Right ventricle myocardium superior (tissue), 1 donor: ENCODE measurements at regions not wholly inside any gene's neighbourhood (a gene's known extent, or its start where the extent isn't known, plus 50 kb on each side); places are given as distances from the start of the nearest gene placed in this dataset.

Experiments used
- ATAC-seq: fragments of 200-7000 bp; cut with Tn5 transposase; one replicate; pipeline ENCODE4 v1.9.1; 2020; ENCODE audit warnings: mild to moderate bottlenecking; ENCODE audit not compliant: poor library complexity
- DNase-seq: peaks from one replicate; pipeline ENCODE4 v3.0.0-alpha.2; 2020
- intact Hi-C: fragments of 100-400 bp; cut with DNase I; formaldehyde crosslinking; loops from one replicate; pipeline ENCODE4 v1.11.2; 2022
- donor health status: DM: no; HTN: yes; CAD: no; lungs with severe emphysema.

DNA sequence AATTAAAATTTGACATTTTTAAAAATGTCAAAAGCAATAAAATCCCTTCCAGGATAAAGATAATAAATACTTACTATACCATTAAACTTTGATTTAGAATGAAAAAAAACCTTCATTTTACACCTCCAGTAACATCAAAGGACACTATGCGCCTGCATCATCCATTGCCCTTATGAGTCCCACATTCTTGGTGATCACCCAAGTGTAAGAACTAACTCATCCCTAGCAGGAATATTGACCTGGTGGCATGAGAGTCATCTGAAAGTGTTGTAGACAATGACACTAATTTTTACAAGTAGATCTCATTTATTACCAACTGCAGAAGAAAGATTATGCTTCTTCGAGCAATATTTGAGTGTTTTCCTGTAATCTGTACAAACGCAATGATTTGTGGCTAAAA is 1128.9 kb downstream of the EFNB2 start:
- DNase-seq (no peak), ATAC-seq (no peak)
- intact Hi-C loops, result no loop called here

DNA sequence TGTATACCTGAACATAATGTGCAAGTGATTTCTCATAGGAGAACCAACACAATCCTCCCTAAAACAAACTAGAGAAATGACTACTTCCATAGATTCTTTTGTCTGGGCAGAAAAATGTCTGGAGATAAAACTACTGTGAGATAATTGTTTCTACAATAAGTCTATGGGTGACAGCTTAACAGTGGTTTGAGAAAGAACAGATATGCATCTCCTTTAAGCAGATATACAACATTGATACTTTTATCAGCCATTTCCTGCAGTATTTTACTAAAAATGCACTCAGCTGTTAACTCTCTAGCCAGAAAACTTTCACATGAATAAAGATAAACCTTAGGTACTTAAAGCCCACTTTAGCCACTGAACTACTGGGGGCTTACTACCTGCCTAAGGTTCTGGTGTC is 1132.4 kb downstream of the EFNB2 start:
- ATAC-seq (no peak), DNase-seq (no peak)
- intact Hi-C loops, result no loop called here

DNA sequence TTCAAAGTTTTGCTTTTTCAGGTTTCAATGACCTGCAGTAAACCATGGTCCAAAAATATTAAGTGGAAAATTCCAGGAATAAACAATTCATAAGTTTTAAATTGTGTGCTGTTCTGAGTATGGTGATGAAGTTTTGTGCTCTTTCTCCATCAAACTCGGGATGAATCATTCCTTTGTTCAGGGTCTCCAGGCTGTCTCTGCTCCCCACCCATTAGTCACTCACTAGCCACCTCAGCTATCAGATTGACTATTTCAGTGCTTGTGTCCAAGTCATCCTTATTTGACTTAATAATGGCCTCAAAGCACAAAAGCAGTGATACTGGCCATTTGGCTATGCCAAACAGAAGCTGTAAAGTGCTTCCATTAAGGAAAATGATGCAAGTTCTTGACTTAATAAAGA is 1140.4 kb downstream of the EFNB2 start:
- no peak for ATAC-seq
- intact Hi-C loops, result no loop called here

DNA sequence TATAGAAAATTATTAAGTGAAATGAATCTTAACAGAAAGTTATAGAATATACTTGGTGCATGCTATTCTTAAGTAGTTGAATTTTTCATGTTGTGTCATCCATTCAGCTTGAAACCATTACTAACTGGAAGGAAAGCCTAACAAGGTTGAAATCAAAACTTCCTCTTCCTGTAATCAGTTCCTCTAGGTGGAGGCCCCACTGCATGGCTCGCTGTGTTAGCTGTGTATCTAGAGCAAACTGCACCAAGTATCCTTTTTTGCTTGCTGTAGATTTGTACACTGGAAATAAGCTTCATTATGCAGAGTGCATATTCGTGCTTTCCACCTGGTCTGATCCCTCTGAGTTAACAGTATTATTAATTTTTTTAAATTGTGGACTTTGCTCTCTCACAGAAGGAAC is 1146.1 kb downstream of the EFNB2 start:
- ATAC-seq, result no peak

More for the DNA sequence above, 1140.4 kb downstream of the EFNB2 start:
- DNase-seq, result no peak

DNA sequence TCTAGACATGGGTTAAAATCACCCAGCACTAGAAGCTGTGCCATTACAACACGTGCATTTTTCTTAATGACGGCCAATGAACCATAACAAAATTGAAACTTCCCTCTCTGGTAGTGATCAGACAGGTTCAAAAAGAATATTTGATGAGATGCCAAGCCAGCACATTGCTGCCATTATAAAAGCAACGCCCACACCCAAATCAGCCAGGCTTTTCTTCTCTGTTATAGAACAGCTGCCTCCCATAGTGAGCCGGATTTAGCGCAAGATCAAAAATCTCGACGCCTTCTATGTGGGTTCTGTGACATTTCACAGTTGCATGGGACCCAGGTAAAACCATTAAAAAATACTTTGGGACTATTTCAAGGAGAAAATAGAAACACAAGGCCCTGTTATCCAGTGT is 1158.0 kb downstream of the EFNB2 start:
- DNase-seq, result no peak
- intact Hi-C loops, result no loop called here
- ATAC-seq, result no peak

More for the DNA sequence above, 1146.1 kb downstream of the EFNB2 start:
- no peak for DNase-seq
- intact Hi-C loops, result no loop called here

DNA sequence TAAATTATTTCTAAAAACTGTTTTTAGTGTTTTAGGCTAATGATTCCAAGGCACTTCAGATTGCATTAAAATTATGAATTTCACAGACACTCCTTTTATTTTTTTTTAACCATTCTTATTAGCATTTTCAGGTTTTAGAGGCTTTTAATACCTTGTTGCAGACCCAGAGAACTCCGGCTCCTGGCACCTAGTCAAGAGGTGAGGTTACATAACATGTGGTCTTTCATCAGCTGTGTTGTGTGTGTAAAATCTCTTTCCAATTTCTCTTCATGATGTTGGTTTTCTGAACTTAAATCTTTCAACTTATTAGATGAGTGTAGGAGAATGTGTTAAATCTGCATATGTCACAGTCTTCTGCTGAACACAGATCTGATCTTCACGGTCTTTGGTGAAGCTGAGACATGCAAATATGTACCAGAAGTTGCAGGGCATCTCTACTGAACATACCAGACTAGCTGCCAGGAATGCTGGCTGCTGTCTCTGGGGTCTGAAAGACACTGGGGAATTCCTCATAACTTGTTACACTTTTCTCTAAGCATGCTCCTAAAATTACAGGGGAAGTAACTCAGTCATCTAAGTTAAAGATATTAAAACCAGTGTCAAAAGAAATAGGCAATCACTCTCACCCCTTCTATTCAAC is 1165.3 kb downstream of the EFNB2 start:
- intact Hi-C loops, result no loop called here
- no peak for DNase-seq
- no peak for ATAC-seq

DNA sequence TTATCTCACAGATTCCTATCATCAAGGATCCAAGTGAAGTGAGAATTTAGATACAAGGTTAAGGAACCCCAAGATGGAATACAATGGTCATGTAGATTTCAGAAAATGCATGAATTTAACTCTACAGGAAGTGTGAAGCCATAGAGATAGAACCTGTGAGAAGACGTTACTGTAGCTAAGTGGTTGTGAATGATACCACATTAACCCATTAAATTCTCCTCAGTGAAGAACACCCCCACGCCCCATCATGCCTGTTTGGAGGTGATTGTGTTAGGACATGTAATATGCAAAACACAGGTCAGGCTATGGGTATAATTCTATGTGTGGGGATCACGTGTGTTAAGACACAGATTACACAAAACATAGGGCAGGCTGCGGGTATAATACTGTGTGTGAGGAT is 1166.7 kb downstream of the EFNB2 start:
- ATAC-seq (no peak), DNase-seq (no peak)
- intact Hi-C loops, result no loop called here

DNA sequence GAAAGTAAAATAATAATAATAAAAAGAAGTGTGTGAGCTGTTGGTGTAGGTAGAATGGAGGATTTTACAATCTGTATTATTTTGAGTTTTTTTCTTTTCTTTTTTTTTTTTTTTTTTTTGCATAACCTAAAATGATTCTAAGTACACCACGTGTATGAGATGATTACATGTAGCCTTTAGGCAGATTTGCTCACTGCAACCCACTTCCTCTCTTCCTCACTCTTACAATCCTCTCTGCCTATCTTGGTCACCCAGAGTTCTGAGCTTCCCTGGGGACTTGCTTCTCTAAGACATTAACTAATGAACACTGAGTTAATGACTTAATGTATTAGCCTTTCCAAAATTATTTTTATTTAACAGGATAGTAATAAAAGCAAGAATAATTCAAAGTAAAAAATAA is 1169.6 kb downstream of the EFNB2 start:
- no peak for ATAC-seq
- intact Hi-C loops, result no loop called here
- DNase-seq, result no peak

DNA sequence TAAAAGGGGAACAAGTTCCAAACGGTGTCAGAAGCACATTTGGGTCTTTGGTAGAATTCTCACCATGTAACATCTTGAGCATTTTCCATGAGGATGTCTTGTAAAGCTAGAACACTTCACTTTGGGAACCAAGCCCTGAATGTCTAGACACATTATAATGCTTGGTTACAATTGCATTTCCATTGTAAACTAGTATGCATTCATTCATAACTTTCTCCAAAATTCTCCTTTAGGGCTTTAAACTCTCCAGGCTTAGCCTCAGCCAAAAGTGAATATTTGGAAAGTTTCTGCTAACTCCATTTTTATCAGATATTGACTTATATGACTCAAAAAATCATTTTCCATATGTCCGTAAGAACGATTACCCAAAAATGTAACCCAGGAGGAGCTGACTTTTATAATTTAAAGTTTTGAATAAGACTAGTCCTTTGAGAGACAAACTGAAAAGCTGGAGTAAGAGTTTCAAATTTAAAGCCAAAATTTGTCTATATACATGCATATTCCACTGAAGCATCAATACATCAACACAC is 1170.4 kb downstream of the EFNB2 start:
- no peak for DNase-seq
- no peak for ATAC-seq
- intact Hi-C loops, result no loop called here

DNA sequence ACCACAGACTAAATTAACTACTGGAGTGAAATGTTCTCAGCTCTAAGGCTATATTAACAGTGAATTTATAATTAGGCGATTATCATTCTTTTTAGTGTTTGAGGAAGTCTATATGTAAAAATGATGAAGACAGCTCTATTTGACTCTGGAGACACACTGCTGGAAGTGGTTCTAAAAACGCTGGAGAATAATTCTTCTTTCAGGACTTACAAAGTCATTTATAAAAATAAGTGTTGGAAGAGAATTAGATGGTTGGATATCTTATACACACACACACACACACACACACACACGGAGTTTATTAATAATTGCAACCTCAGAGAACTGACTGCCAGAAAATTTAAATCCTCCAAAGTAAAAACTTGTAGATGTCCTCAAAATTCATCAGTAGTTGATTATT is 1171.3 kb downstream of the EFNB2 start:
- ATAC-seq (no peak), DNase-seq (no peak)
- intact Hi-C loops, result no loop called here

DNA sequence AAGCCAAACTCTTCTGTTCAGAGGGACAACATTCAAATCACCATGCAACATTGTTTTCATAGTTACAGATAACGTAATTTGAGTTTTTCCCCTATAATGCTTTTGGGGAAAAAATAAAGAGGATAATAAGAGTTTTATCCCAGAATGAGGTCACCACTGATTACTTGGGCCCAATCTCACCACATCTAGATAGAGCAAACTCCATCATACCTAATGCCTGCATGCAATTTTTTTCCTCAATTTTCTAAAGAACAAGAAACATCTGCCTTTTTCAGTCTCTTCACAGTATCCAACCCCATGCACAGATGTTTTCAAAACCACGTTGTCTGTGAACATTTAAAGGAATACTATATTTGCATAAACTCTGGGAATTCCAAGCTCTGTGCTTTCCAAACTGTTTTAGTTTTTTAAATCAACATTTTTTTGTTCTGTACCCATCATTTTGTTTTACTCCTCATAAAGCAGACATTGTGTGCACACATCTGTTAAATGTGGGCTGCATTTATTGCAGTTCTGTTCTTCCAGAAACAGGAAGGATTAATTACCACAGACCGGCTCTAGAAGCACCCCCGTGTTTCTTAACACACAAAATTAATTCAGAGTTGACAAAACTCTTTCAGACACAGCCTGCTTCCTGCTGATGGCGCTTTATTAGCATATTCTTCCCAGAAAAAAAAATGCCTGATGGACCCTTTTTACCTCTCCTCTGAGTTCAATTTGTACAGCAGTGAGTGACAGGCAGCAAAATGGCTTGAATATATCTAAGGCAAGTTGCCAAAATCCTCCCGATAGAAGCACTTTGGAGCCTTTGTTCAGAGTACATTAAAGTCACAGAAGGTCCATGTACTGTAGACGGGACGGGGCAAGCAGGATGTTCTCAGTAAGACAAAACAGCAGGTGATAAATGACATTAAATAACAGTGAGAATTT is 1171.9 kb downstream of the EFNB2 start:
- intact Hi-C loops, result no loop called here
- ATAC-seq (no peak), DNase-seq (no peak)

DNA sequence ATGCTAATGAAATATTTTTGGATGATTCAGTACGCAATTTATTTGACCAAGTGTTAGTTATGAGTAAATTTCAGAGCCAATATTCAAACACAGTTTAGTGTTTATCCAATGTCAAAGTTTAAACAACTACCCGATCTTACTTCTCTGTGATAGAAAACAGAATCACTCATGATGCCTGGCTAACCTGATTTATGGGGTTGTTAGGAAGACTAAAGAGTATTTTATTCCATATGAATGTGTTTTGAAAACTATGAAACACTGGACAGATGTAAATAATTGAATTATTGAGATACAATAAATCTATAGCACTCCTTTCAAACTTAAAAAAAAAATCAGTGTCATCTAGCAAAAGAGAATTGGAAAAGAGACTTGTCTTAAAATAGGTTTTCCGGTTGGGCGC is 1181.8 kb downstream of the EFNB2 start:
- ATAC-seq (no peak), DNase-seq (no peak)
- intact Hi-C loops, result no loop called here

DNA sequence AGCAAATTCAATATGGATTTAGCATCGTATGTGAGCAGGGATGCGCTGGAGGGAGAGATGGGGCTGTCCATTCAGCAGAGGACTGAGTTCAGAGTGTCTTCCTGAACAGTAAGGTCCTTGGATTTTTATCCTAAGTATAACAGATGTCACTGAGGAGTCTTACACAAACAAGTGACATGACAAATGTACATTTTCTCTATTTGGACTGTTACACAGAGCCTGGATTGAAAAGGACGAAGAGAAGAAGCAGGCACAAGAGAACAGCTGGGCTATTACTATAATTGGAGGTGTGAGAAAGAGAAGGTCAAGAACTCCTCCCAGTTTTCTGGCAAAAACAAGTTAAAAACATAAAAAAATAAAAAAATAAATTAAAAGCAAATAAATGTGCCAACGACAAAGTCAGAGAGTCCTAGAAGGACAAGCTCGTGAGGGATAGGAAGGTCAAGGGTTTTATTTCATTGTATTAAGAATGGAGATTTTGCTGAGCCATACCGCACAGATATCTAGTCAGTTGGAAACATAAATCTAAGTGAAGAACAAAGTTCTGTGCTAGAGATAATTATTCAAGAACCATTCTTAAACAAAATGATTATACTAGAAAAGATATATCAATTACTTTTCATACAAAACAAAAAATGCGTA is 1186.3 kb downstream of the EFNB2 start:
- DNase-seq (no peak), ATAC-seq (no peak)
- intact Hi-C loops, result no loop called here

DNA sequence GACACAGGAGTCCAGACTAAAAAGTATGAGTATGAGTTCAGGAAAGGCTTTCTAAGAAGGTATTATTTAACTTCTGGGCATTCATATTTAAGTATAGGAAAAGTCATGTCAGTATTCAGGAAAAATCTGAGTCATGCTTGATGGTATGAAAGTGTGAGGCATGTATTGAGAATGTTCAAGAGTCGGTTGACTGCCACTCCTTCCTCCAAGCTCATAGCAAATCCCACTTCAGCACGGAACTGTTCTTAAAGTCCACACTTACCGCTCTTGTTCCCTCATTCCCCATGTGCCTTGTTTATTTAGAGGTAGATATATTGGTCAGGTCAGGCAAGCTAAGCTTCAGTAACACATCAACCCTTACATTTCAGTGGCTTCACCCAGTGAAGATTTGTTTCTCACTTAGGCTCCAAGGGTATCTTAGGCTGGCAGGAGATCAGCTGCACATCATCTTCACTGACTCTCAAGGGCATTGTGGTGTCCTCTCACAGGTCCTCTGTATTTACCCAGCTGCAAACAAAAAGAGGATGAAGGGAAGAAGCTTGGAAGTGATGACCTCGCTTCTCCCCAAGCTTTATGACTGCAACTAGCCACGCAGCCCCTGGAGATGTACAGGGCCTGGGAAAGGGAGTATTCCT is 1189.2 kb downstream of the EFNB2 start:
- ATAC-seq, result no peak
- DNase-seq, result no peak
- intact Hi-C loops, result no loop called here

DNA sequence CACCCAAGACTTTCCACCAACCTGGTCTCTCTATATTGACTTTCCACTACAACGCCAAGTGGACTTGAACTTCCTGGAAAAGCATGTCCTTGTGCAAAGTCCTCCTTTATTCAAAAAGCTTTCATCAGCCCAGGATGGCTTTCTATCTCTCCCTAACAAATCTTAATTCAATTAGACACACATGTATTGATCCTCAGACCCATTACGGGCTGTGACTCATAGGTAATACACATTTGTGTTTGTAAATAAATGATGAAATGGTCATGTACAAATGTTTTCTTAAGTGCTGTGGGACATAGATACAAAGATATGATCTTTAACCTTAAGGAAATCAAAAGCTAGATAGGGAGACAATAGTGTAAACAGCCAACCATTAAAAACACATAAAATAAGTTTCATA is 1189.7 kb downstream of the EFNB2 start:
- no peak for DNase-seq
- ATAC-seq, result no peak
- intact Hi-C loops, result no loop called here

DNA sequence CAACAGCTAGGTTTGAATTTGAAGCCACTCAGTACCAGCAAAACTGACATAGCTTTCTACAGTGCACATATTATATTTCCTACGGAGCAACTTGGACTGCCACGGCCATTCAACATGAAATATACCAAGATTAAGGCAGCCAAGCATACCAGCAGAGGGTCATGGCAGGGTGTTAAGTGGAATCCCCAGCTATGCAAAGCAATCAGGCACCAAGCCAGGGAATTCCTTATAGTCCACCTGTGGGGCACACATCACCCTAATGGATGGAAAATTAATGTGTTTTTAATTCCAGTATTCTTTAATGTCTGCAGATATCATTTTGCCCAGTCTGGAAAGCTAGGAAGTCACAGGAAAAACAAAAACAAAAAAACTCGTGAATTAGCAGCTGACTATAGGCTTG is 1190.3 kb downstream of the EFNB2 start:
- intact Hi-C loops, result no loop called here
- ATAC-seq (no peak), DNase-seq (no peak)

DNA sequence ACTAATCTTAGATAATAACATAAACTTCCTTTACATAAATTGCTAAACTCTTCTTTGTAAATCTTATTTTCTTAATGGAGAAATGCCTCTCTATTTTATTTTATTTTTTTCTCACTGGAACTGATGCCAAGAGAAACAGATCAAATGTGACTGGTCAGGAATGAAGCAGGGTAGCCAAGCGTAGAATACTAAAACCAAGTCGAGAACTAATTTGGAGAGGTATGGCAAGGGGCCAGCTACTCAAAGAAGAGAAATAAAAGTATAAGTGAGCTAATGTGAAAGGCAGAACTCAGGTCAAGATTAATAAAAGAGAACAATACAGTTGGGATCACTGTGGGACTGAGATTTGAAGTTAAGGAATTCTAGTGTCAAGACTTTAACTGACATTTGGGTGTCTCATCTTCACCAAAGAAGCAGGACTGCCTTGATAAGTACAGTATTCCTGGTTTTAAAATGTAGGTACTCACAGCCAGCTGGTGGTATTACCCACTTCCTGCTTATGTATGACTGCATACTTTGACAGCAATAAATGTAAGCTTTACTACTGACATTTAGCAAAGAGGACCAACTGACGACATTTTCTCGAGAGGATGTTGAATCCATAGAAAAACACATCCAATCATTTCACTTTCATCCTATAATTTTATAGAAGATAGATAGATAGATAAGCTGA is 1192.2 kb downstream of the EFNB2 start:
- ATAC-seq (no peak), DNase-seq (no peak)
- intact Hi-C loops, result no loop called here

DNA sequence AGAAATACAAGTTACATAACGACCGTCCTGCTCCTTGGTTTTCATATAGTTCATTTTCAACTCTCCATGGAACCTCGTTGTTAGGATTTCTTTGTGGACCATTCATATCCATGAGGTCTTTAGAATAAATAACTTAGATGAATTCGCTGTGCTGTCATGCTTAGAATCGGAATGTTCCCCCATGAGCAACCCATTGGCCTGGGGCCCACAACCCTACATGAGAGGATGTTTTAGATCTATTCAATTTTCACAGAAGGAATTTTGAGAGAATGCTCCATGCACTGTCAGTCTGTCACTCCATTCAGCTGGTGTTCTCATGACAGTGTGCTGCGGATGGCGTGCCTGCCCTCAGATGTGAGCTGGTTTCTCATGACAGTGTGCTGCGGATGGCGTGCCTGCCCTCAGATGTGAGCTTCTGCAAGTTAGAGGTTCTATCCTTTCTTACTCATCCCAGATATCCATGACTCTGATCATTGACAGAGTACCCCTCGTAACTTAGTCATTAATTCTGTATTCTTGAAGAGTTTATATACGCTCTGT is 1193.1 kb downstream of the EFNB2 start:
- intact Hi-C loops, result no loop called here
- no peak for DNase-seq

More for the DNA sequence above, 1193.1 kb downstream of the EFNB2 start:
- no peak for ATAC-seq
